ENCODE measurements at regions not wholly inside any gene's neighbourhood (a gene's known extent, or its start where the extent isn't known, plus 50 kb on each side); places are given as distances from the start of the nearest gene placed in this dataset.

DNA sequence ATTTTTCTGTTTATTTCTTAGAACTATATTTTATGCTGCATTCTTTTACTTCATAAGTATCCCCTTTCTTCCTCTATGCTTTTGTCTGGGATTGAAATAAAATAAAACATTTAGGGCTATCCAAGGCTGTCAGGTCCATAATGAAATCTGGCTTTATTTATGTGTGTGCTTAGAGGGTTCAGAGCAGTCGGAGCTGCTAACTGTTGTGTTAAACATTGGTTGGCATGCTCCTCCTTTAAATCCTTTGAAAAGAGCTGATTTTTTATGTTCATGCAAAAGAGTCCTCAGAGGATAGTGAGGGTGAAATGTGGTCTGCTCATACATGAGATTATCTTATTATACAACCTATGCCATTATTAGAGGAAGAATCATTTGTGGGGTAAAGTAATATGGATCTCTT lies 322.3 kb upstream of the E2F7 start:
- Mint-ChIP-seq H3K9me3 (no peaks in the 10 kb centered on the region), H3K27me3 (ENCODE audit: insufficient read depth, low read depth) (peaks cover 2% of the 10 kb centered on the region), H3K36me3 (no peaks in the 10 kb centered on the region), H3K4me3 (no peak overlapping the region), H3K27ac (peak overlapping the region; percentile 78), H3K4me1 (peaks cover 25% of the 10 kb centered on the region)
- H3K27me3 ChIP-seq = no peaks in the 10 kb centered on the region
- no peak overlapping the region for H3K9ac ChIP-seq
- H3K36me3 ChIP-seq = no peaks in the 10 kb centered on the region
- H2AFZ ChIP-seq (replicated peaks) = no peak overlapping the region
- no peaks in the 10 kb centered on the region for H3F3A ChIP-seq (ENCODE audit: low read depth)
- H4K20me1 ChIP-seq (ENCODE audit: low read depth) = no peaks in the 10 kb centered on the region
- no peak overlapping the region for H3K4me3 ChIP-seq
- no peak overlapping the region for H3K27ac ChIP-seq
- H3K9me3 ChIP-seq (ENCODE audit: low read depth) = no peaks in the 10 kb centered on the region
- H3K4me2 ChIP-seq = no peak overlapping the region
- H3K79me2 ChIP-seq (ENCODE audit: low read depth) = no peaks in the 10 kb centered on the region
- TF ChIP-seq EZH2 (IDR thresholded peaks at IDR 0.05) (no peak), EZH2phosphoT487 (IDR thresholded peaks at IDR 0.05) (no peak)
- TF ChIP-seq, protein P1, sequence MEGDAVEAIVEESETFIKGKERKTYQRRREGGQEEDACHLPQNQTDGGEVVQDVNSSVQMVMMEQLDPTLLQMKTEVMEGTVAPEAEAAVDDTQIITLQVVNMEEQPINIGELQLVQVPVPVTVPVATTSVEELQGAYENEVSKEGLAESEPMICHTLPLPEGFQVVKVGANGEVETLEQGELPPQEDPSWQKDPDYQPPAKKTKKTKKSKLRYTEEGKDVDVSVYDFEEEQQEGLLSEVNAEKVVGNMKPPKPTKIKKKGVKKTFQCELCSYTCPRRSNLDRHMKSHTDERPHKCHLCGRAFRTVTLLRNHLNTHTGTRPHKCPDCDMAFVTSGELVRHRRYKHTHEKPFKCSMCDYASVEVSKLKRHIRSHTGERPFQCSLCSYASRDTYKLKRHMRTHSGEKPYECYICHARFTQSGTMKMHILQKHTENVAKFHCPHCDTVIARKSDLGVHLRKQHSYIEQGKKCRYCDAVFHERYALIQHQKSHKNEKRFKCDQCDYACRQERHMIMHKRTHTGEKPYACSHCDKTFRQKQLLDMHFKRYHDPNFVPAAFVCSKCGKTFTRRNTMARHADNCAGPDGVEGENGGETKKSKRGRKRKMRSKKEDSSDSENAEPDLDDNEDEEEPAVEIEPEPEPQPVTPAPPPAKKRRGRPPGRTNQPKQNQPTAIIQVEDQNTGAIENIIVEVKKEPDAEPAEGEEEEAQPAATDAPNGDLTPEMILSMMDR (IDR thresholded peaks at IDR 0.05) = no peak
- no peak for DNase-seq (ENCODE audit: low spot score)
- peaks cover 9% of the 10 kb centered on the region for H3K4me1 ChIP-seq

DNA sequence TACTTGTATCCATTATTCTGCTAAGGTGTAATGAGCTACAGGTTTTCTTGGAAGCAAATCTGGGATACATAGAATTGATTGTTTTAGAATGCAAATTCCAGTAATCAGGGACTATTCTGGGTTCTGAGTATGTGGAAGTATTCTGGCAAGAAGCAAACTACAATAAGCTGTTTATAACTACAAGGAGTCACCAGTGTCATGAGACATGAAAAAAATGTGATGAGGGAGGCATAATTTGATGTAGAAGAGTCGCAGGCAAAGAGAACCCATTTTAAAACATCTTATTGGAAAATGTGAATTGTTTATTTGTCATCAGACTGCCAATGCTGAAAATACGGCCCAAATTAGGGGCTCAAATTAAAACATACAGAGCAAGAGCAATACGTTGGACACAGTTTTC lies 321.8 kb upstream of the E2F7 start:
- H3F3A ChIP-seq (ENCODE audit: low read depth) = no peaks in the 10 kb centered on the region
- Mint-ChIP-seq H3K4me3 (no peak overlapping the region), H3K4me1 (peaks cover 25% of the 10 kb centered on the region), H3K36me3 (no peaks in the 10 kb centered on the region), H3K27ac (no peak overlapping the region), H3K27me3 (ENCODE audit: insufficient read depth, low read depth) (peaks cover 2% of the 10 kb centered on the region), H3K9me3 (no peaks in the 10 kb centered on the region)
- H3K27me3 ChIP-seq = no peaks in the 10 kb centered on the region
- no peaks in the 10 kb centered on the region for H4K20me1 ChIP-seq (ENCODE audit: low read depth)
- no peak overlapping the region for H3K27ac ChIP-seq
- H3K4me2 ChIP-seq = no peak overlapping the region
- no peak overlapping the region for H3K9ac ChIP-seq
- TF ChIP-seq EZH2 (IDR thresholded peaks at IDR 0.05) = no peak
- TF ChIP-seq, protein P1 (IDR thresholded peaks at IDR 0.05) = no peak
- no peak for TF ChIP-seq EZH2phosphoT487 (IDR thresholded peaks at IDR 0.05)
- no peak for DNase-seq (ENCODE audit: low spot score)
- H3K4me1 ChIP-seq = peaks cover 14% of the 10 kb centered on the region
- H3K36me3 ChIP-seq = no peaks in the 10 kb centered on the region
- no peak overlapping the region for H2AFZ ChIP-seq (replicated peaks)
- H3K4me3 ChIP-seq = no peak overlapping the region
- H3K79me2 ChIP-seq (ENCODE audit: low read depth) = no peaks in the 10 kb centered on the region
- H3K9me3 ChIP-seq (ENCODE audit: low read depth) = no peaks in the 10 kb centered on the region

DNA sequence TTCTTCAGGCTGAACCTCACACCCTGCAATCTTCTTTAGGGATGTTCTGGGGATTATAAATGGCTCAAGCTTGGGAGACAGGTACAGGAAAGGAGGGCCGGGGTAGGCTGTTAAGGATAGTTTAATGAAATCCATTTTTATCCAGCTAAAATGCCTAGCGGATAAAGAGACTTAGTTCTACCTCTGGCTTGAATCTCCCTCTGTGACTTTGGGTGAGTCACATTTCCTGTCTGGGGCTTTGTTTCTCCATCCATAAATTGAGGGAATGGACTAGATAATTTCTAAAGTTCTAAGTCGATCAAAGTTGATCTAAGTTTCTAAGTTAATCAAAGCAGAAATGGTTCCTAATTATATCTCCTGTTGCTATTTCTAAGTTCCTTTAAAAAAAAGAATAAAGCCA lies 319.6 kb upstream of the E2F7 start:
- no peaks in the 10 kb centered on the region for H3K36me3 ChIP-seq
- H3K4me3 Mint-ChIP-seq = no peak overlapping the region
- no peaks in the 10 kb centered on the region for H3K79me2 ChIP-seq (ENCODE audit: low read depth)
- no peaks in the 10 kb centered on the region for H3K36me3 Mint-ChIP-seq
- H3K4me1 ChIP-seq = peaks cover 15% of the 10 kb centered on the region
- no peak overlapping the region for H3K27ac Mint-ChIP-seq
- no peak overlapping the region for H2AFZ ChIP-seq (replicated peaks)
- peaks cover 2% of the 10 kb centered on the region for H3K27me3 Mint-ChIP-seq (ENCODE audit: insufficient read depth, low read depth)
- no peak overlapping the region for H3K27ac ChIP-seq
- no peaks in the 10 kb centered on the region for H3K9me3 Mint-ChIP-seq
- H3K4me1 Mint-ChIP-seq = peaks cover 26% of the 10 kb centered on the region
- H3K9me3 ChIP-seq (ENCODE audit: low read depth) = no peaks in the 10 kb centered on the region
- H4K20me1 ChIP-seq (ENCODE audit: low read depth) = no peaks in the 10 kb centered on the region
- DNase-seq (ENCODE audit: low spot score) = no peak
- H3K4me3 ChIP-seq = no peak overlapping the region
- no peak overlapping the region for H3K9ac ChIP-seq
- no peaks in the 10 kb centered on the region for H3F3A ChIP-seq (ENCODE audit: low read depth)
- H3K4me2 ChIP-seq = no peak overlapping the region
- no peak for TF ChIP-seq EZH2phosphoT487 (IDR thresholded peaks at IDR 0.05)
- TF ChIP-seq, protein P1 (IDR thresholded peaks at IDR 0.05) = no peak
- no peak for TF ChIP-seq EZH2 (IDR thresholded peaks at IDR 0.05)
- H3K27me3 ChIP-seq = no peaks in the 10 kb centered on the region

Measured in neural progenitor cell (in vitro differentiated cells).